Gastrocnemius medialis (tissue), 4 donors: ENCODE measurements at regions not wholly inside any gene's neighbourhood (a gene's known extent, or its start where the extent isn't known, plus 50 kb on each side); places are given as distances from the start of the nearest gene placed in this dataset.

ENCODE experiments used
- POLR2A ChIP-seq, 2 donors: fragments of 450-650 bp; IDR thresholded peaks; one replicate each; pipeline ENCODE4 v1.6.1; 2017; ENCODE audit warnings: antibody characterized with exemption in 2 of 2, mild to moderate bottlenecking in 2 of 2, moderate library complexity in 2 of 2
- TF ChIP-seq, protein P1 (sequence below), 5 experiments: fragments of 450-650 bp in 3 of 5; fragments of 200-600 bp in 2 of 5; sonication (generic) in 2 of 5; IDR thresholded peaks in 4 of 5; conservative IDR thresholded peaks in 1 of 5; 1 replicate in 4 of 5; 2 replicates in 1 of 5; pipeline ENCODE4 v1.5.1; 2016 to 2019; ENCODE audit warnings: antibody characterized with exemption in 5 of 5, mild to moderate bottlenecking in 3 of 5, moderate library complexity in 3 of 5

DNA sequence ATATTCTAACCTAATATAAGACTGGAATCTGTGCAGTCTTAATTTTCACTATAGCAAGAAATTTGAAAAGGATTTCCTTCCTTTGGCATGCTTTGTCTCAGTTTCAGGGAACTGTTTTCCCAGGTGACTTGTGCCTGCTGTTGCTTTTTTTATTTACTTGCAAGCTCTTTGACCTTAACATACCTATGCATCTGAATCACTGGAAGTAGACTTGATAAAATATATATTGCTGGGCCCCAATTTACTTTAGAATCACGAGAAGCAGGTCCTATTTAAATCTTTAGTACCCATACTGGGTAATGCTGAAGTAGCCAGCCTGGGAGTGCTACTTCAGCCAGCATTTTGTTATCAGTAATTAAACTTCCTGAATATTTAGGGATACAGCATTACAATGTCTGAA, 257.9 kb upstream of the ALCAM start:
- TF ChIP-seq, protein P1, sequence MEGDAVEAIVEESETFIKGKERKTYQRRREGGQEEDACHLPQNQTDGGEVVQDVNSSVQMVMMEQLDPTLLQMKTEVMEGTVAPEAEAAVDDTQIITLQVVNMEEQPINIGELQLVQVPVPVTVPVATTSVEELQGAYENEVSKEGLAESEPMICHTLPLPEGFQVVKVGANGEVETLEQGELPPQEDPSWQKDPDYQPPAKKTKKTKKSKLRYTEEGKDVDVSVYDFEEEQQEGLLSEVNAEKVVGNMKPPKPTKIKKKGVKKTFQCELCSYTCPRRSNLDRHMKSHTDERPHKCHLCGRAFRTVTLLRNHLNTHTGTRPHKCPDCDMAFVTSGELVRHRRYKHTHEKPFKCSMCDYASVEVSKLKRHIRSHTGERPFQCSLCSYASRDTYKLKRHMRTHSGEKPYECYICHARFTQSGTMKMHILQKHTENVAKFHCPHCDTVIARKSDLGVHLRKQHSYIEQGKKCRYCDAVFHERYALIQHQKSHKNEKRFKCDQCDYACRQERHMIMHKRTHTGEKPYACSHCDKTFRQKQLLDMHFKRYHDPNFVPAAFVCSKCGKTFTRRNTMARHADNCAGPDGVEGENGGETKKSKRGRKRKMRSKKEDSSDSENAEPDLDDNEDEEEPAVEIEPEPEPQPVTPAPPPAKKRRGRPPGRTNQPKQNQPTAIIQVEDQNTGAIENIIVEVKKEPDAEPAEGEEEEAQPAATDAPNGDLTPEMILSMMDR (IDR thresholded peaks at IDR 0.05 in 4 of 5, conservative IDR thresholded peaks at IDR 0.05 in 1 of 5) = no peak
- TF ChIP-seq POLR2A (IDR thresholded peaks at IDR 0.05) = no peak
